ENCODE measurements at regions not wholly inside any gene's neighbourhood (a gene's known extent, or its start where the extent isn't known, plus 50 kb on each side); places are given as distances from the start of the nearest gene placed in this dataset.

DNA sequence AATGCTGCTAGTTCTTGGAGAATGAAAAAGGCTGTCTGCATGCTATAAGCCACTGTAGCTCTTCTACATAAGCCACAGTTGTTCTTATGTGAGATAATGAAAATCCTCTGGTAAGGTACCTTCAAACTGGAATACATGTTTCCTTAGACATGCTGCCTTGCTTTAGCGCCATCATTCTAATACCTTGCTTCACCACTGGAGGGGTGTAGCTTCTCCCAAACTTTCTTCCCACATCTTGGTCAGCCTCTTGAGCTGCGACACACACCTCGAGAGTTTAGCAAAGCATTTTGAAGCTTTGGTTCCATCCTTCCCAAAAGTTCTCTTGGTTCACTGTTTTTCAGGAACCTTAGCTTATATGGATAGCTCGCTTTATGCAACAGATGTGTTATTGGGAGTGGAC is 69.5 kb downstream of the NKX2-1 start:
- TF ChIP-seq, protein P1, sequence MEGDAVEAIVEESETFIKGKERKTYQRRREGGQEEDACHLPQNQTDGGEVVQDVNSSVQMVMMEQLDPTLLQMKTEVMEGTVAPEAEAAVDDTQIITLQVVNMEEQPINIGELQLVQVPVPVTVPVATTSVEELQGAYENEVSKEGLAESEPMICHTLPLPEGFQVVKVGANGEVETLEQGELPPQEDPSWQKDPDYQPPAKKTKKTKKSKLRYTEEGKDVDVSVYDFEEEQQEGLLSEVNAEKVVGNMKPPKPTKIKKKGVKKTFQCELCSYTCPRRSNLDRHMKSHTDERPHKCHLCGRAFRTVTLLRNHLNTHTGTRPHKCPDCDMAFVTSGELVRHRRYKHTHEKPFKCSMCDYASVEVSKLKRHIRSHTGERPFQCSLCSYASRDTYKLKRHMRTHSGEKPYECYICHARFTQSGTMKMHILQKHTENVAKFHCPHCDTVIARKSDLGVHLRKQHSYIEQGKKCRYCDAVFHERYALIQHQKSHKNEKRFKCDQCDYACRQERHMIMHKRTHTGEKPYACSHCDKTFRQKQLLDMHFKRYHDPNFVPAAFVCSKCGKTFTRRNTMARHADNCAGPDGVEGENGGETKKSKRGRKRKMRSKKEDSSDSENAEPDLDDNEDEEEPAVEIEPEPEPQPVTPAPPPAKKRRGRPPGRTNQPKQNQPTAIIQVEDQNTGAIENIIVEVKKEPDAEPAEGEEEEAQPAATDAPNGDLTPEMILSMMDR (IDR thresholded peaks at IDR 0.05; ENCODE audit: borderline replicate concordance, extremely low read depth, low read length, poor library complexity, severe bottlenecking): no peak
- TF ChIP-seq EZH2 (IDR thresholded peaks at IDR 0.05; ENCODE audit: borderline replicate concordance, low read depth, low read length, severe bottlenecking): no peak
- Histone ChIP-seq H3K27me3 (ENCODE audit: insufficient read depth, low read length, poor library complexity) (peaks cover 7% of the 10 kb centered on the region), H3K4me3 (ENCODE audit: low read depth in 1 of 2, low read length in 2 of 2) (no peak overlapping the region), H4K20me1 (ENCODE audit: insufficient read depth, low read length) (no peaks in the 10 kb centered on the region), H3K4me1 (ENCODE audit: insufficient read depth, low read length) (no peaks in the 10 kb centered on the region), H3K79me2 (ENCODE audit: insufficient read depth, low read length) (no peaks in the 10 kb centered on the region), H3K36me3 (ENCODE audit: insufficient read depth, low read length) (no peaks in the 10 kb centered on the region), H3K27ac (ENCODE audit: low read length) (no peak overlapping the region), H3K9me3 (ENCODE audit: insufficient read depth, low read length, severe bottlenecking) (no peaks in the 10 kb centered on the region), H3K9ac (ENCODE audit: low read depth, low read length) (no peak overlapping the region), H3K4me2 (ENCODE audit: insufficient read depth, low read length) (no peak overlapping the region), H2AFZ (ENCODE audit: low read depth, low read length) (no peak overlapping the region)
- ATAC-seq (ENCODE audit: insufficient read depth, low read depth) (no peak), DNase-seq (no peak)

GRCh38 chr14:36449903-36450302 is 70.1 kb downstream of the NKX2-1 start:
- ATAC-seq (ENCODE audit: insufficient read depth, low read depth): no peak

DNA sequence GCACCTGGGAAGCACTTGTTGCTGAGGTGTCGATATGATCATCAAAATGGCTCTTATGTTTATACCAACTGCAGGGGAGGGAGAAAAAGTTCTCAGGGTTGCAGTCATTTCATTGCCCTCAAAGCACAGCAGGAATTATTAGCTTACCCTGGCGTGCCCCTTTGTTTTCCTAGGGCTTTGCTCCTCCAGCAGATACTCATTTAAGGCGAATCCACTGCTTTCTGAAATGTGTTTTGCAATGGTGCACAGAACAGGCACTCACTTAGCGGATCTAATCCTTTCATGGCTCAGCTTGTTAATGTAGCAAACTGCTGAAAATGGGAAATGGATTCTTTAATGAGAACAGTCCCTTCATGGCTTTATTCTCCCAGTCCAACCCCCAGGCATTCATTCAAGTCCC is 76.7 kb downstream of the NKX2-1 start:
- H3K9ac ChIP-seq (ENCODE audit: low read depth, low read length): no peak overlapping the region
- H3K4me2 ChIP-seq (ENCODE audit: insufficient read depth, low read length): no peak overlapping the region
- TF ChIP-seq EZH2 (IDR thresholded peaks at IDR 0.05; ENCODE audit: borderline replicate concordance, low read depth, low read length, severe bottlenecking): no peak
- TF ChIP-seq, protein P1 (IDR thresholded peaks at IDR 0.05; ENCODE audit: borderline replicate concordance, extremely low read depth, low read length, poor library complexity, severe bottlenecking): no peak
- H3K36me3 ChIP-seq (ENCODE audit: insufficient read depth, low read length): no peaks in the 10 kb centered on the region
- no peak overlapping the region for H2AFZ ChIP-seq (ENCODE audit: low read depth, low read length)
- H3K79me2 ChIP-seq (ENCODE audit: insufficient read depth, low read length): no peaks in the 10 kb centered on the region
- H3K27me3 ChIP-seq (ENCODE audit: insufficient read depth, low read length, poor library complexity): peaks cover 21% of the 10 kb centered on the region
- H3K4me1 ChIP-seq (ENCODE audit: insufficient read depth, low read length): no peaks in the 10 kb centered on the region
- no peak overlapping the region for H3K4me3 ChIP-seq (ENCODE audit: low read depth in 1 of 2, low read length in 2 of 2)
- no peaks in the 10 kb centered on the region for H4K20me1 ChIP-seq (ENCODE audit: insufficient read depth, low read length)
- DNase-seq (no peak), ATAC-seq (ENCODE audit: insufficient read depth, low read depth) (no peak)
- H3K9me3 ChIP-seq (ENCODE audit: insufficient read depth, low read length, severe bottlenecking): no peaks in the 10 kb centered on the region
- H3K27ac ChIP-seq (ENCODE audit: low read length): no peak overlapping the region

More at GRCh38 chr14:36449903-36450302, 70.1 kb downstream of the NKX2-1 start:
- H4K20me1 ChIP-seq (ENCODE audit: insufficient read depth, low read length): no peaks in the 10 kb centered on the region
- no peaks in the 10 kb centered on the region for H3K36me3 ChIP-seq (ENCODE audit: insufficient read depth, low read length)
- no peak for DNase-seq
- H3K9ac ChIP-seq (ENCODE audit: low read depth, low read length): no peak overlapping the region
- H3K9me3 ChIP-seq (ENCODE audit: insufficient read depth, low read length, severe bottlenecking): no peaks in the 10 kb centered on the region
- H3K4me1 ChIP-seq (ENCODE audit: insufficient read depth, low read length): no peaks in the 10 kb centered on the region
- no peak overlapping the region for H3K4me3 ChIP-seq (ENCODE audit: low read depth in 1 of 2, low read length in 2 of 2)
- H3K27me3 ChIP-seq (ENCODE audit: insufficient read depth, low read length, poor library complexity): peaks cover 5% of the 10 kb centered on the region
- H3K4me2 ChIP-seq (ENCODE audit: insufficient read depth, low read length): no peak overlapping the region
- no peaks in the 10 kb centered on the region for H3K79me2 ChIP-seq (ENCODE audit: insufficient read depth, low read length)
- H3K27ac ChIP-seq (ENCODE audit: low read length): no peak overlapping the region
- TF ChIP-seq, protein P1 (IDR thresholded peaks at IDR 0.05; ENCODE audit: borderline replicate concordance, extremely low read depth, low read length, poor library complexity, severe bottlenecking): no peak
- TF ChIP-seq EZH2 (IDR thresholded peaks at IDR 0.05; ENCODE audit: borderline replicate concordance, low read depth, low read length, severe bottlenecking): no peak
- H2AFZ ChIP-seq (ENCODE audit: low read depth, low read length): no peak overlapping the region

GRCh38 chr14:36442824-36443241 is 77.2 kb downstream of the NKX2-1 start:
- H3K4me2 ChIP-seq (ENCODE audit: insufficient read depth, low read length): no peak overlapping the region
- TF ChIP-seq, protein P1 (IDR thresholded peaks at IDR 0.05; ENCODE audit: borderline replicate concordance, extremely low read depth, low read length, poor library complexity, severe bottlenecking): no peak
- no peak for TF ChIP-seq EZH2 (IDR thresholded peaks at IDR 0.05; ENCODE audit: borderline replicate concordance, low read depth, low read length, severe bottlenecking)
- no peaks in the 10 kb centered on the region for H3K36me3 ChIP-seq (ENCODE audit: insufficient read depth, low read length)
- no peak overlapping the region for H3K27ac ChIP-seq (ENCODE audit: low read length)
- no peaks in the 10 kb centered on the region for H4K20me1 ChIP-seq (ENCODE audit: insufficient read depth, low read length)
- H3K4me3 ChIP-seq (ENCODE audit: low read depth in 1 of 2, low read length in 2 of 2): no peak overlapping the region
- no peak for DNase-seq
- H3K9me3 ChIP-seq (ENCODE audit: insufficient read depth, low read length, severe bottlenecking): no peaks in the 10 kb centered on the region
- H3K79me2 ChIP-seq (ENCODE audit: insufficient read depth, low read length): no peaks in the 10 kb centered on the region
- ATAC-seq (ENCODE audit: insufficient read depth, low read depth): no peak
- no peak overlapping the region for H2AFZ ChIP-seq (ENCODE audit: low read depth, low read length)
- peaks cover 23% of the 10 kb centered on the region for H3K27me3 ChIP-seq (ENCODE audit: insufficient read depth, low read length, poor library complexity)
- no peak overlapping the region for H3K9ac ChIP-seq (ENCODE audit: low read depth, low read length)
- no peaks in the 10 kb centered on the region for H3K4me1 ChIP-seq (ENCODE audit: insufficient read depth, low read length)

Measured in DND-41 (cell line).